ENCODE measurements at regions not wholly inside any gene's neighbourhood (a gene's known extent, or its start where the extent isn't known, plus 50 kb on each side); places are given as distances from the start of the nearest gene placed in this dataset.

DNA sequence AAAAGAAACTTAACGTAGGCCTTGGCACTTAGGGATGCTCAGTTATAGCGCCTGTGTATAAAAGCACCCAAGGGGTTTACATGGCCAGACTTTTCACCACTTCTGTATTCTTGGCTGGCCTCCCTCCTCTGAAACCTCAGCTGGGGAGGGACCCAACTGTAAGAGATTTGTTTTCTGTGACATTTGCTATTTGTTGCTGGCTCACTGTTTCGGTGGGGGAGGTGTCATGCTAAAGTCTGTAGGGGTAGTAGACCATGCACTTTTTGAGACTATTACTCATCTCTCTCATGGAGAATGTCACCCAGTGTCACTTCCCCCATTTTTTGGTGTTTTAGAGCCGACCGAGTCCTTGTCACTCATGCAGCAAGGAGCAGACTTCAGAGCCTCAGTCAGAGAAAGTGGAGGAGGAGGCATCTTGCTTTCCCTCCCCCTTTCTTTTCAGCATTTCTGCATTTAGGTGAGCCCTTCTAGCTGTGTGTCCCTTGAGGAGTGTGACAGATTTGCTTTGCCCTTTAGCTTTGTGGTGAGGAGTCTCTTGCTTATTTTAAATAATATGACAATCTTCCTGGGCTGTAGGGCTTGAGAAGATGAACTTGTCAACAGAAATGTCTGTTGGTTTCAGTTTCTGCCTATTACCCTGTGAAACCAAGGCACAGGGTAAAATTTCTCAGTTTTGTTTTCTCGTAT, 160.1 kb downstream of the FASLG start:
- TF ChIP-seq, protein P1, sequence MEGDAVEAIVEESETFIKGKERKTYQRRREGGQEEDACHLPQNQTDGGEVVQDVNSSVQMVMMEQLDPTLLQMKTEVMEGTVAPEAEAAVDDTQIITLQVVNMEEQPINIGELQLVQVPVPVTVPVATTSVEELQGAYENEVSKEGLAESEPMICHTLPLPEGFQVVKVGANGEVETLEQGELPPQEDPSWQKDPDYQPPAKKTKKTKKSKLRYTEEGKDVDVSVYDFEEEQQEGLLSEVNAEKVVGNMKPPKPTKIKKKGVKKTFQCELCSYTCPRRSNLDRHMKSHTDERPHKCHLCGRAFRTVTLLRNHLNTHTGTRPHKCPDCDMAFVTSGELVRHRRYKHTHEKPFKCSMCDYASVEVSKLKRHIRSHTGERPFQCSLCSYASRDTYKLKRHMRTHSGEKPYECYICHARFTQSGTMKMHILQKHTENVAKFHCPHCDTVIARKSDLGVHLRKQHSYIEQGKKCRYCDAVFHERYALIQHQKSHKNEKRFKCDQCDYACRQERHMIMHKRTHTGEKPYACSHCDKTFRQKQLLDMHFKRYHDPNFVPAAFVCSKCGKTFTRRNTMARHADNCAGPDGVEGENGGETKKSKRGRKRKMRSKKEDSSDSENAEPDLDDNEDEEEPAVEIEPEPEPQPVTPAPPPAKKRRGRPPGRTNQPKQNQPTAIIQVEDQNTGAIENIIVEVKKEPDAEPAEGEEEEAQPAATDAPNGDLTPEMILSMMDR (IDR thresholded peaks at IDR 0.05; ENCODE audit: insufficient read depth, low read length, poor library complexity, severe bottlenecking), result no peak
- no peak for TF ChIP-seq EZH2phosphoT487 (conservative IDR thresholded peaks at IDR 0.05; ENCODE audit: low read length)

Data from SU-DHL-6 (cell line).